HEK293 (cell line): ENCODE measurements at regions not wholly inside any gene's neighbourhood (a gene's known extent, or its start where the extent isn't known, plus 50 kb on each side); places are given as distances from the start of the nearest gene placed in this dataset.

Source experiments
- CTCF ChIA-PET: fragments of 350-600 bp; formaldehyde crosslinking; extraction: SDS; loops from one replicate; lab custom pipeline; 2021; ENCODE audit warnings: antibody characterized with exemption; lab: Yijun Ruan, JAX
- POLR2A ChIA-PET: fragments of 300-600 bp; formaldehyde crosslinking; extraction: SDS; loops from one replicate; lab custom pipeline; 2020; ENCODE audit warnings: antibody characterized with exemption, inconsistent platforms; lab: Yijun Ruan, JAX
- H3K27ac ChIP-seq: fragments of 200-500 bp; sonication (Bioruptor generic); 2 replicates; pipeline ENCODE4 v1.5.1; 2014; ENCODE audit warnings: low read depth, low read length, control low read depth, inconsistent platforms; ENCODE audit errors: extremely low read depth
- H3K36me3 ChIP-seq, 2 experiments: fragments of 200-500 bp in 1 of 2; sonication (Bioruptor generic) in 1 of 2; 1 replicate in 1 of 2; 2 replicates in 1 of 2; pipeline ENCODE4 v1.5.1; 2014 to 2017; ENCODE audit warnings: inconsistent platforms in 2 of 2, low read length in 2 of 2; ENCODE audit not compliant: control insufficient read depth in 2 of 2, insufficient read depth in 1 of 2
- H3K4me1 ChIP-seq: fragments of 200-500 bp; sonication (Bioruptor generic); 2 replicates; pipeline ENCODE4 v1.5.1; 2014; ENCODE audit warnings: mild to moderate bottlenecking, low read length, inconsistent platforms; ENCODE audit not compliant: control insufficient read depth, insufficient read depth
- H3K4me3 ChIP-seq: 2 replicates; pipeline ENCODE4 v1.5.1; 2011; ENCODE audit warnings: low read depth, mild to moderate bottlenecking, control low read depth, low read length, moderate library complexity
- H3K9me3 ChIP-seq: fragments of 200-500 bp; sonication (Bioruptor generic); 2 replicates; pipeline ENCODE4 v1.5.1; 2014; ENCODE audit warnings: low read depth, low read length, inconsistent platforms; ENCODE audit not compliant: control insufficient read depth, insufficient read depth
- PRDM1 ChIP-seq: fragments of 450-650 bp; formaldehyde crosslinking; IDR thresholded peaks from 2 replicates; pipeline ENCODE4; 2016; ENCODE audit warnings: missing biosample characterization, missing genetic modification characterization
- SP7 ChIP-seq: fragments of 450-650 bp; formaldehyde crosslinking; IDR thresholded peaks from 2 replicates; pipeline ENCODE4 v1.5.1; 2016; ENCODE audit warnings: missing biosample characterization, missing genetic modification characterization
- ZNF184 ChIP-seq: fragments of 450-650 bp; IDR thresholded peaks from 2 replicates; pipeline ENCODE4 v1.5.1; 2018; ENCODE audit warnings: missing biosample characterization, mild to moderate bottlenecking, missing genetic modification characterization
- ZNF2 ChIP-seq: fragments of 450-650 bp; formaldehyde crosslinking; IDR thresholded peaks from 2 replicates; pipeline ENCODE4 v1.5.1; 2016; ENCODE audit warnings: missing biosample characterization, missing genetic modification characterization
- ZNF239 ChIP-seq: fragments of 450-650 bp; formaldehyde crosslinking; IDR thresholded peaks from 2 replicates; pipeline ENCODE4 v1.5.1; 2016; ENCODE audit warnings: missing biosample characterization, missing genetic modification characterization
- ZNF335 ChIP-seq: fragments of 450-650 bp; formaldehyde crosslinking; conservative IDR thresholded peaks from 2 replicates; pipeline ENCODE4 v1.5.1; 2016; ENCODE audit warnings: missing biosample characterization, missing genetic modification characterization
- ZNF48 ChIP-seq: fragments of 450-650 bp; formaldehyde crosslinking; IDR thresholded peaks from 2 replicates; pipeline ENCODE4 v1.5.1; 2016; ENCODE audit warnings: missing biosample characterization, missing genetic modification characterization
- ZNF629 ChIP-seq: fragments of 450-650 bp; formaldehyde crosslinking; IDR thresholded peaks from 2 replicates; pipeline ENCODE4 v1.5.1; 2017; ENCODE audit warnings: missing biosample characterization, missing genetic modification characterization
- ZNF654 ChIP-seq: fragments of 450-650 bp; formaldehyde crosslinking; IDR thresholded peaks from 2 replicates; pipeline ENCODE4 v1.5.1; 2016; ENCODE audit warnings: low read depth, missing biosample characterization, missing genetic modification characterization
- ZNF660 ChIP-seq: fragments of 450-650 bp; IDR thresholded peaks from 2 replicates; pipeline ENCODE4 v1.5.1; 2018; ENCODE audit warnings: missing biosample characterization, mild to moderate bottlenecking, missing genetic modification characterization
- ZSCAN30 ChIP-seq: fragments of 450-650 bp; IDR thresholded peaks from 2 replicates; pipeline ENCODE4 v1.5.1; 2018; ENCODE audit warnings: missing biosample characterization, mild to moderate bottlenecking, missing genetic modification characterization, moderate library complexity
- TF ChIP-seq, protein P1 (sequence below): fragments of 450-650 bp; IDR thresholded peaks from 2 replicates; pipeline ENCODE4 v1.5.1; 2018; ENCODE audit warnings: missing biosample characterization, mild to moderate bottlenecking, missing genetic modification characterization
- TF ChIP-seq, protein P2 (sequence below): fragments of 450-650 bp; formaldehyde crosslinking; IDR thresholded peaks from 2 replicates; pipeline ENCODE4 v1.5.1; 2016; ENCODE audit warnings: missing biosample characterization, missing genetic modification characterization
- TF ChIP-seq, protein P3 (sequence below): fragments of 450-650 bp; formaldehyde crosslinking; IDR thresholded peaks from 2 replicates; pipeline ENCODE4 v1.5.1; 2016; ENCODE audit warnings: missing biosample characterization, missing genetic modification characterization
- TF ChIP-seq, protein P4 (sequence below): fragments of 450-650 bp; formaldehyde crosslinking; IDR thresholded peaks from 2 replicates; pipeline ENCODE4 v1.5.0; 2017; ENCODE audit warnings: missing biosample characterization, missing genetic modification characterization, borderline replicate concordance

DNA sequence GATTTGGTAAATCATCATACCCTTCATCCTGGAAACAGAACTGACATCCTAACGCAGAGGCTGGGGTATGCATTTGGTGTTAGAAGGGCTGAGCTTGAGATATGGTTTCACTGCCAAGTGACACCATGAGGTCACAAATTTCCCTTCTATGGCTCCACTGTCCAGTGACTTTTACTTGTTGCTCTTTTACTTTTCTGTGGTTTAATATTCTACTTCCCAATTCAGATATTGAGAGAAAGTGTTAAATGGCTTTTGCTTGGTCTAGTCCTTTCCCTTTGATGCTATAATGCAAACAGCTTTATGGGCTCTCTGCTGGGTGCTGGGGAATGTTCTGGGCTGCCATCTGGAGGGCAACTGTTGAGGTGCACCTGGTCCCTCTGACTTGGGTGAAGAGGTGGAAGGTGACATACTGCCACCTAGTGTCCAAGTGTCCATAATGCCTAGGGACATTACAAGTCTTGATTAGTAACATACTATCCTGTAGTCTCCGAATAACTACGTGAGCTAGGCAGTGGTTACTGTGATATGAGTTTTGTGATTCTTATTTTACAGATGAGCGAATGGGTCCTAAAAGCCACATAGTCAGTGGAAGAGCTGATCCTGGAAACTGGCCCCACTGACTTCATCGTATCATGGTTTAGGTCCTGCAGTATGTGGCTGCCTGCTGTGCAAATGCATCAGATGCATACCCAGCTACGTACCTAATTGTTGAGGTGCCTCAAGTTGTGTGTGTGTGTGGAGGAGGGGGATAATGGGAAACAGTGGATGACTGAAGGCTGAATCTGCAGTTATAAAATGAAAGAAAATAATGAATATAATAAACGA is 149.1 kb upstream of the RAG2 start:
- ChIA-PET CTCF (interaction anchor here (0.5 to 9.7 kb wide), 77 partner anchors 10 to 1558 kb away, joined by 3 to 284 read pairs (median 4); partner anchors contain the start of genes PRR5L and RAG1), POLR2A (interaction anchor here (0.5 kb wide), 1 partner anchor 38 kb away, joined by 3 read pairs; no protein-coding TSS in a partner anchor)
- Histone ChIP-seq H3K27ac (no peak overlapping the region), H3K36me3 (no peaks in the 10 kb centered on the region), H3K4me3 (no peak overlapping the region), H3K4me1 (no peaks in the 10 kb centered on the region), H3K9me3 (no peaks in the 10 kb centered on the region)
- TF ChIP-seq, protein P1, sequence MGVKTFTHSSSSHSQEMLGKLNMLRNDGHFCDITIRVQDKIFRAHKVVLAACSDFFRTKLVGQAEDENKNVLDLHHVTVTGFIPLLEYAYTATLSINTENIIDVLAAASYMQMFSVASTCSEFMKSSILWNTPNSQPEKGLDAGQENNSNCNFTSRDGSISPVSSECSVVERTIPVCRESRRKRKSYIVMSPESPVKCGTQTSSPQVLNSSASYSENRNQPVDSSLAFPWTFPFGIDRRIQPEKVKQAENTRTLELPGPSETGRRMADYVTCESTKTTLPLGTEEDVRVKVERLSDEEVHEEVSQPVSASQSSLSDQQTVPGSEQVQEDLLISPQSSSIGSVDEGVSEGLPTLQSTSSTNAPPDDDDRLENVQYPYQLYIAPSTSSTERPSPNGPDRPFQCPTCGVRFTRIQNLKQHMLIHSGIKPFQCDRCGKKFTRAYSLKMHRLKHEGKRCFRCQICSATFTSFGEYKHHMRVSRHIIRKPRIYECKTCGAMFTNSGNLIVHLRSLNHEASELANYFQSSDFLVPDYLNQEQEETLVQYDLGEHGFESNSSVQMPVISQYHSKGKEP (tag by site-specific recombination): no peak
- TF ChIP-seq ZNF2: 0 out of 2 replicates have a peak, but pooled peaks have one; percentile 17
- TF ChIP-seq, protein P2, sequence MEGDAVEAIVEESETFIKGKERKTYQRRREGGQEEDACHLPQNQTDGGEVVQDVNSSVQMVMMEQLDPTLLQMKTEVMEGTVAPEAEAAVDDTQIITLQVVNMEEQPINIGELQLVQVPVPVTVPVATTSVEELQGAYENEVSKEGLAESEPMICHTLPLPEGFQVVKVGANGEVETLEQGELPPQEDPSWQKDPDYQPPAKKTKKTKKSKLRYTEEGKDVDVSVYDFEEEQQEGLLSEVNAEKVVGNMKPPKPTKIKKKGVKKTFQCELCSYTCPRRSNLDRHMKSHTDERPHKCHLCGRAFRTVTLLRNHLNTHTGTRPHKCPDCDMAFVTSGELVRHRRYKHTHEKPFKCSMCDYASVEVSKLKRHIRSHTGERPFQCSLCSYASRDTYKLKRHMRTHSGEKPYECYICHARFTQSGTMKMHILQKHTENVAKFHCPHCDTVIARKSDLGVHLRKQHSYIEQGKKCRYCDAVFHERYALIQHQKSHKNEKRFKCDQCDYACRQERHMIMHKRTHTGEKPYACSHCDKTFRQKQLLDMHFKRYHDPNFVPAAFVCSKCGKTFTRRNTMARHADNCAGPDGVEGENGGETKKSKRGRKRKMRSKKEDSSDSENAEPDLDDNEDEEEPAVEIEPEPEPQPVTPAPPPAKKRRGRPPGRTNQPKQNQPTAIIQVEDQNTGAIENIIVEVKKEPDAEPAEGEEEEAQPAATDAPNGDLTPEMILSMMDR: peak; percentile 93
- TF ChIP-seq ZNF48 (tag by site-specific recombination): no peak
- peak; percentile 38; the same call in 1 of the 2 replicates for TF ChIP-seq SP7 (tag by site-specific recombination)
- TF ChIP-seq PRDM1 (tag by site-specific recombination): peak; percentile 96
- 0 out of 2 replicates have a peak, but pooled peaks have one; percentile 15 for TF ChIP-seq ZNF335
- peak; percentile 49; the same call in 1 of the 2 replicates for TF ChIP-seq ZSCAN30
- no peak for TF ChIP-seq ZNF184 (tag by site-specific recombination)
- peak; percentile 97 for TF ChIP-seq ZNF654
- TF ChIP-seq ZNF239 (tag by site-specific recombination): no peak
- TF ChIP-seq ZNF660 (tag by site-specific recombination): peak; percentile 58; the same call in 1 of the 2 replicates

DNA sequence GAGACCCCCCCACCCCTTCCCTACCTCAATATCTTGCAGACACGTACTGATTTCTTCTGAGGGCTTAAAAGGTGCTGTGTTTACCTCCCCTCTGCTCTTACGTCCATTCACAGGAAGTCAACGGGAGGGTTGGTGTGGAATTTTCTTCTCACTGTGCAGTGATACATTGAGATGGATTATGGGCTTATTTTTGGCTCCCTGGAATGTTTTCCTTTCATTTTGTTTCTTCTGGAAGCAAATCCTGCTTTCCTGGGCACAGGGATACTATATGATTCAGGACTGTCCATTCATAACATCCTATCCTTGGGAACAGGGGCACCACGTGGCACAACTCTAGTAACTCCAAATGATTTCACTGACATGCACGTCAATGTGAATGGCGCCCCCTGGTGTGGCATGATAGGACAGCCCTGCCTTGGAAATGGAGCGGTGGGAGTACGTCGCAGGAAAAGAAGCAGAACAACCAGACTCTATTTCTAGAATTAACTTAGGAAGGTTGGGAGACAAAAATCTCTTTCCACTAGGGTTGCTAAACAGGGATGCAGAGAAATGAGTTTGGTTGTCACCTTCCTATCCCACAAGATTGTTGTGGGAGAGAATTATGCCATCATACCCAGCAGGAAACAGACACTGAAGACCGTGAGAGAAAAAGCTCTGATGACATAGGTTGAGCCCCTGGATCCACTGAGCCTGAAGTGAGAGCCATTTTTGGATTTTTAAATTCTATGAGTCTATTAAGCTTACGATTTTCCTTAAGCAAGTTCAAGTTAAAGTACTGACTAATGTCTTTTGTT is 146.5 kb upstream of the RAG2 start:
- CTCF ChIA-PET: interaction anchor here (0.6 to 9.7 kb wide), 14 partner anchors 10 to 200 kb away, joined by 3 to 284 read pairs (median 5); partner anchors contain the start of gene RAG1
- Histone ChIP-seq H3K4me1 (no peaks in the 10 kb centered on the region), H3K9me3 (no peaks in the 10 kb centered on the region), H3K36me3 (no peaks in the 10 kb centered on the region), H3K4me3 (no peak overlapping the region), H3K27ac (no peak overlapping the region)
- TF ChIP-seq ZNF654 (peak; percentile 56), ZNF629 (tag by site-specific recombination) (0 out of 2 replicates have a peak, but pooled peaks have one; percentile 27)
- TF ChIP-seq, protein P3, sequence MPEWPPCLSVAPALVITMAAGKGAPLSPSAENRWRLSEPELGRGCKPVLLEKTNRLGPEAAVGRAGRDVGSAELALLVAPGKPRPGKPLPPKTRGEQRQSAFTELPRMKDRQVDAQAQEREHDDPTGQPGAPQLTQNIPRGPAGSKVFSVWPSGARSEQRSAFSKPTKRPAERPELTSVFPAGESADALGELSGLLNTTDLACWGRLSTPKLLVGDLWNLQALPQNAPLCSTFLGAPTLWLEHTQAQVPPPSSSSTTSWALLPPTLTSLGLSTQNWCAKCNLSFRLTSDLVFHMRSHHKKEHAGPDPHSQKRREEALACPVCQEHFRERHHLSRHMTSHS (tag by site-specific recombination): no peak
- TF ChIP-seq, protein P4, sequence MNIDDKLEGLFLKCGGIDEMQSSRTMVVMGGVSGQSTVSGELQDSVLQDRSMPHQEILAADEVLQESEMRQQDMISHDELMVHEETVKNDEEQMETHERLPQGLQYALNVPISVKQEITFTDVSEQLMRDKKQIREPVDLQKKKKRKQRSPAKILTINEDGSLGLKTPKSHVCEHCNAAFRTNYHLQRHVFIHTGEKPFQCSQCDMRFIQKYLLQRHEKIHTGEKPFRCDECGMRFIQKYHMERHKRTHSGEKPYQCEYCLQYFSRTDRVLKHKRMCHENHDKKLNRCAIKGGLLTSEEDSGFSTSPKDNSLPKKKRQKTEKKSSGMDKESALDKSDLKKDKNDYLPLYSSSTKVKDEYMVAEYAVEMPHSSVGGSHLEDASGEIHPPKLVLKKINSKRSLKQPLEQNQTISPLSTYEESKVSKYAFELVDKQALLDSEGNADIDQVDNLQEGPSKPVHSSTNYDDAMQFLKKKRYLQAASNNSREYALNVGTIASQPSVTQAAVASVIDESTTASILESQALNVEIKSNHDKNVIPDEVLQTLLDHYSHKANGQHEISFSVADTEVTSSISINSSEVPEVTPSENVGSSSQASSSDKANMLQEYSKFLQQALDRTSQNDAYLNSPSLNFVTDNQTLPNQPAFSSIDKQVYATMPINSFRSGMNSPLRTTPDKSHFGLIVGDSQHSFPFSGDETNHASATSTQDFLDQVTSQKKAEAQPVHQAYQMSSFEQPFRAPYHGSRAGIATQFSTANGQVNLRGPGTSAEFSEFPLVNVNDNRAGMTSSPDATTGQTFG (tag by site-specific recombination): no peak
- TF ChIP-seq, protein P2: peak; percentile 57; the same call in 1 of the 2 replicates
- POLR2A ChIA-PET: no interaction called here
